ENCODE measurements at regions not wholly inside any gene's neighbourhood (a gene's known extent, or its start where the extent isn't known, plus 50 kb on each side); places are given as distances from the start of the nearest gene placed in this dataset.

DNA sequence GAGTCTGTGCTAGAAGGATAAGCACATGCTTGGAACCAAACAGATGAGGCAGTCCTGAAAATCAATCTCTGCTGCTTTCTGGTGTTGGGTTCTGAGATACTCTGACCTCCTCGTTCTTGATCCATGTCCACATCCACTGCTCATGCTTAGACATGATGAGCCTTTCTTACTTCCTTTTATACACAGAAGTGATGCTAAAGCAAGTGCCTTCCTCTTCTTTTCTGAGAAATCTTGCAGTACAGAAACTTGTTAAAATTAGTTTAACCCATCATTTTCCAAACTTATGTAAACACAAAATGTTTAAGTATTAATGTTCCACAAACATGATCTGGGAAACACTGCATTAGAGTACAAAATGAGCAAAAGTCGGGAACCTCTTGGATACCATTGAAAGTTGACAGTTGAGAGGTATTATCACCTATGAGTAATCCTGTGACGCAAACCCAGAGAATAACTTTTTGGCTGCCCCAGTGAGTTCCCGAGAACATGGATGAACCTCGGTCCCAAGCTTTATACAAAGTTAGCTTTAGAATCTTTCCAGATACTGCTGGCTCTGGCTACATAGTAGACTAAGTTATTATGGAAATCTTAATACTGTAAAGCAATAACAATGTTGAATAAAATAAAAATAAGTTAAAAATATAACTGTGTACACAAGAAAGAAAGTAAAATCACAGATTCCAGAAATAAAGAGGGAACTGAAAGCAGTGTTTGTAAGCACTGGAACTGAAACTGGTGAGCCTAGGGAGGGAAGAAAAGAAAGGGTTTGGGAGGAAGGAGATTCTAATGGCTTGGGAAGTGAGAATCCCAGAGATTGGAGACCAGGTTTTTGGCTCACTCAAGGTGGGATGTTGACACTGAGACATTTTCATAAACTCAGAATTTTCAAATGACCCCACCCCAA, 429.3 kb upstream of the RUNX1 start:
- no peak overlapping the region for H3K56ac ChIP-seq (ENCODE audit: insufficient read length, low read depth, low read length)
- no peaks in the 10 kb centered on the region for H3K79me1 ChIP-seq (ENCODE audit: insufficient read depth, low read depth, low read length, poor library complexity, severe bottlenecking)
- no peak overlapping the region for H3K27ac ChIP-seq (ENCODE audit: insufficient read length, low read depth, low read length)
- H3K4ac ChIP-seq (ENCODE audit: low read depth, low read length): no peak overlapping the region
- H2AK5ac ChIP-seq (ENCODE audit: insufficient read length, low read length): no peak overlapping the region
- no peaks in the 10 kb centered on the region for H3K23me2 ChIP-seq (ENCODE audit: insufficient read length, low read depth, low read length, poor library complexity, severe bottlenecking)
- peaks cover 9 to 23% (median 12%) of the 10 kb centered on the region in 3 experiments for H3K36me3 Mint-ChIP-seq (ENCODE audit: insufficient read depth in 1 of 3, low read depth in 3 of 3)
- H2BK20ac ChIP-seq (ENCODE audit: low read depth, low read length, poor library complexity, severe bottlenecking): no peak overlapping the region
- no peaks in the 10 kb centered on the region for H3K79me2 ChIP-seq (ENCODE audit: insufficient read depth, low read length)
- no peak overlapping the region for H2BK12ac ChIP-seq (ENCODE audit: insufficient read length, low read depth, low read length)
- H4K20me1 ChIP-seq (ENCODE audit: control insufficient read depth, insufficient read depth, insufficient read length): no peaks in the 10 kb centered on the region
- H3K9ac ChIP-seq (ENCODE audit: extremely low read depth, insufficient read length, low read length): no peak overlapping the region
- no peaks in the 10 kb centered on the region for H3K9me3 ChIP-seq (ENCODE audit: control insufficient read depth, low read depth, low read length)
- peaks cover 22 to 27% of the 10 kb centered on the region in 2 experiments for H3K4me1 Mint-ChIP-seq
- H3K4me1 ChIP-seq (ENCODE audit: insufficient read depth, low read length): peaks cover 4% of the 10 kb centered on the region; the same call in 1 of the 2 replicates
- TF ChIP-seq, protein P1, sequence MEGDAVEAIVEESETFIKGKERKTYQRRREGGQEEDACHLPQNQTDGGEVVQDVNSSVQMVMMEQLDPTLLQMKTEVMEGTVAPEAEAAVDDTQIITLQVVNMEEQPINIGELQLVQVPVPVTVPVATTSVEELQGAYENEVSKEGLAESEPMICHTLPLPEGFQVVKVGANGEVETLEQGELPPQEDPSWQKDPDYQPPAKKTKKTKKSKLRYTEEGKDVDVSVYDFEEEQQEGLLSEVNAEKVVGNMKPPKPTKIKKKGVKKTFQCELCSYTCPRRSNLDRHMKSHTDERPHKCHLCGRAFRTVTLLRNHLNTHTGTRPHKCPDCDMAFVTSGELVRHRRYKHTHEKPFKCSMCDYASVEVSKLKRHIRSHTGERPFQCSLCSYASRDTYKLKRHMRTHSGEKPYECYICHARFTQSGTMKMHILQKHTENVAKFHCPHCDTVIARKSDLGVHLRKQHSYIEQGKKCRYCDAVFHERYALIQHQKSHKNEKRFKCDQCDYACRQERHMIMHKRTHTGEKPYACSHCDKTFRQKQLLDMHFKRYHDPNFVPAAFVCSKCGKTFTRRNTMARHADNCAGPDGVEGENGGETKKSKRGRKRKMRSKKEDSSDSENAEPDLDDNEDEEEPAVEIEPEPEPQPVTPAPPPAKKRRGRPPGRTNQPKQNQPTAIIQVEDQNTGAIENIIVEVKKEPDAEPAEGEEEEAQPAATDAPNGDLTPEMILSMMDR (conservative IDR thresholded peaks at IDR 0.05): no peak
- H3T11ph ChIP-seq (ENCODE audit: low read length): no peak overlapping the region
- DNase-seq: no peak
- no peak overlapping the region for H2BK15ac ChIP-seq (ENCODE audit: low read depth, low read length)
- no peak overlapping the region for H3K18ac ChIP-seq (ENCODE audit: insufficient read length, low read depth, low read length)
- no peaks in the 10 kb centered on the region for H3K27me3 Mint-ChIP-seq (ENCODE audit: low read depth)
- no peak overlapping the region for H3K23ac ChIP-seq (ENCODE audit: insufficient read length, low read depth, low read length)
- peaks cover 22 to 24% of the 10 kb centered on the region in 2 experiments for H3K9me3 Mint-ChIP-seq
- no peak overlapping the region for H2BK5ac ChIP-seq (ENCODE audit: insufficient read length, low read length)
- H3K4me2 ChIP-seq (ENCODE audit: insufficient read depth, insufficient read length, low read length): no peak overlapping the region
- H3K4me3 Mint-ChIP-seq: no peak overlapping the region
- H3K14ac ChIP-seq (ENCODE audit: insufficient read depth, low read length): no peak overlapping the region
- WGBS (ENCODE audit: extremely low coverage, insufficient read length, low lambda C conversion rate): no CpG with 5 or more reads among the region's 5 CpGs
- H4K5ac ChIP-seq (ENCODE audit: insufficient read length, low read depth, low read length): no peak overlapping the region
- H4K8ac ChIP-seq (replicated peaks; ENCODE audit: insufficient read length, low read depth, low read length): no peak overlapping the region
- H2AFZ ChIP-seq (ENCODE audit: low read length): no peak overlapping the region
- no peak overlapping the region for H3K27ac Mint-ChIP-seq
- no peak overlapping the region for H4K91ac ChIP-seq (ENCODE audit: insufficient read length, low read depth, low read length)
- no peak overlapping the region for H2BK120ac ChIP-seq (ENCODE audit: low read depth, low read length, poor library complexity, severe bottlenecking)
- H3K27me3 ChIP-seq (ENCODE audit: insufficient read depth, low read length): no peaks in the 10 kb centered on the region

Measured in H9 (cell line).